H1 (cell line): ENCODE measurements at regions not wholly inside any gene's neighbourhood (a gene's known extent, or its start where the extent isn't known, plus 50 kb on each side); places are given as distances from the start of the nearest gene placed in this dataset.

Experiments
- CTCF ChIA-PET: fragments of 300-600 bp; sonication (Branson Sonifier 250); formaldehyde crosslinking; loops from one replicate; lab custom pipeline; 2021; ENCODE audit not compliant: partially characterized antibody; lab: Charles Lee
- POLR2A ChIA-PET: fragments of 300-600 bp; sonication (Branson Sonifier 250); formaldehyde crosslinking; loops from one replicate; lab custom pipeline; 2021; ENCODE audit warnings: inconsistent platforms; ENCODE audit not compliant: partially characterized antibody; lab: Charles Lee
- DNase-seq, 2 experiments: peaks; one replicate each; pipeline versions ENCODE4 v3.0.0 to v3.0.0-alpha.2; 2010 to 2022; ENCODE audit warnings: low spot score in 2 of 2, low read depth in 1 of 2, mixed read lengths in 1 of 2
- FAIRE-seq: peaks from 2 replicates; lab custom pipeline; 2011; peaks lifted over from hg19 to GRCh38; lab: Jason Lieb, UNC
- H2AFZ ChIP-seq: 2 replicates; pipeline ENCODE4 v1.8.1; 2012; ENCODE audit warnings: low read length, inconsistent platforms
- H2AK5ac ChIP-seq: 2 replicates; pipeline ENCODE4 v1.6.1; 2013; ENCODE audit warnings: low read depth, low read length
- H2BK120ac ChIP-seq: replicated peaks from 2 replicates; pipeline ENCODE3; 2013; ENCODE audit warnings: low read depth, low read length, inconsistent platforms
- H2BK12ac ChIP-seq: 2 replicates; pipeline ENCODE4 v1.6.1; 2013; ENCODE audit warnings: low read depth, low read length
- H2BK15ac ChIP-seq: 2 replicates; pipeline ENCODE4 v1.6.1; 2013; ENCODE audit warnings: low read length
- H2BK20ac ChIP-seq: 2 replicates; pipeline ENCODE4 v1.6.1; 2013; ENCODE audit warnings: low read length
- H2BK5ac ChIP-seq: 2 replicates; pipeline ENCODE4 v1.6.1; 2013; ENCODE audit warnings: low read depth, low read length
- H3K14ac ChIP-seq: 2 replicates; pipeline ENCODE4 v1.6.1; 2013; ENCODE audit warnings: inconsistent platforms; ENCODE audit not compliant: insufficient read length
- H3K18ac ChIP-seq: 2 replicates; pipeline ENCODE4 v1.6.1; 2013; ENCODE audit warnings: low read length; ENCODE audit errors: extremely low read depth
- H3K23ac ChIP-seq: 2 replicates; pipeline ENCODE4 v1.6.1; 2013; ENCODE audit warnings: inconsistent platforms; ENCODE audit not compliant: insufficient read length
- H3K23me2 ChIP-seq: 2 replicates; pipeline ENCODE4 v1.6.1; 2013; ENCODE audit warnings: low read depth, low read length
- H3K27ac ChIP-seq: 2 replicates; pipeline ENCODE4 v1.6.1; 2011; ENCODE audit warnings: low read depth, low read length, inconsistent platforms
- H3K27me3 ChIP-seq, 4 experiments: replicated peaks in 1 of 4; 1 replicate in 1 of 4; 2 replicates in 3 of 4; pipeline versions ENCODE4 v1.6.1 to v1.8.1; 2011 to 2013; ENCODE audit warnings: low read length in 3 of 4, mild to moderate bottlenecking in 3 of 4, inconsistent platforms in 2 of 4, mixed read lengths in 2 of 4, moderate library complexity in 1 of 4; ENCODE audit not compliant: control insufficient read depth in 3 of 4, insufficient read depth in 3 of 4; ENCODE audit errors: extremely low read depth in 1 of 4
- H3K36me3 ChIP-seq, 4 experiments: 2 replicates each; pipeline versions ENCODE4 v1.6.1 to v1.8.1; 2011 to 2013; ENCODE audit warnings: mild to moderate bottlenecking in 4 of 4, low read length in 3 of 4, moderate library complexity in 2 of 4, control low read depth in 1 of 4, inconsistent platforms in 1 of 4; ENCODE audit not compliant: insufficient read depth in 4 of 4, control insufficient read depth in 2 of 4
- H3K4ac ChIP-seq: replicated peaks from 2 replicates; pipeline ENCODE3; 2013; ENCODE audit warnings: low read length, low read depth, mixed read lengths, inconsistent platforms; ENCODE audit not compliant: insufficient read length
- H3K4me1 ChIP-seq, 4 experiments: replicated peaks in 1 of 4; 1 replicate in 1 of 4; 2 replicates in 3 of 4; pipeline versions ENCODE4 v1.6.1 to v1.8.1; 2011 to 2013; ENCODE audit warnings: low read length in 3 of 4, inconsistent platforms in 2 of 4, mixed read lengths in 1 of 4; ENCODE audit not compliant: insufficient read depth in 4 of 4, control insufficient read depth in 3 of 4
- H3K4me2 ChIP-seq, 2 experiments: 2 replicates each; pipeline versions ENCODE4 v1.6.1 to v1.8.1; 2011 to 2013; ENCODE audit warnings: low read depth in 2 of 2, low read length in 2 of 2, control low read depth in 1 of 2, inconsistent platforms in 1 of 2, mild to moderate bottlenecking in 1 of 2; ENCODE audit not compliant: insufficient read depth in 1 of 2
- H3K4me3 ChIP-seq, 4 experiments: fragments of 200-600, 300-600 bp in 1 of 4; sonication (generic), shearing (Covaris generic), sonication (Bioruptor Twin) in 1 of 4; 2 replicates each; pipeline versions ENCODE4 v1.5.1 to v1.8.1; 2011 to 2016; ENCODE audit warnings: low read length in 4 of 4, low read depth in 3 of 4, control low read depth in 2 of 4, inconsistent platforms in 2 of 4, mild to moderate bottlenecking in 2 of 4, mixed read lengths in 1 of 4, moderate library complexity in 1 of 4; ENCODE audit not compliant: insufficient read depth in 2 of 4; ENCODE audit errors: extremely low read depth in 1 of 4
- H3K56ac ChIP-seq: replicated peaks from 2 replicates; pipeline ENCODE3; 2013; ENCODE audit warnings: low read depth, mild to moderate bottlenecking, mixed read lengths, low read length, inconsistent platforms; ENCODE audit not compliant: insufficient read length
- H3K79me1 ChIP-seq: 2 replicates; pipeline ENCODE4 v1.6.1; 2013; ENCODE audit warnings: low read depth, low read length, control low read depth
- H3K79me2 ChIP-seq, 2 experiments: 2 replicates each; pipeline versions ENCODE4 v1.6.1 to v1.8.1; 2012 to 2013; ENCODE audit warnings: low read length in 2 of 2, mild to moderate bottlenecking in 2 of 2, inconsistent platforms in 1 of 2; ENCODE audit not compliant: insufficient read depth in 2 of 2, control insufficient read depth in 1 of 2
- H3K9ac ChIP-seq, 4 experiments: replicated peaks in 1 of 4; 1 replicate in 1 of 4; 2 replicates in 3 of 4; pipeline versions ENCODE4 v1.6.1 to v1.8.1; 2011 to 2013; ENCODE audit warnings: low read depth in 3 of 4, low read length in 3 of 4, control low read depth in 2 of 4, mild to moderate bottlenecking in 2 of 4, moderate library complexity in 2 of 4, inconsistent platforms in 1 of 4; ENCODE audit errors: extremely low read depth in 1 of 4
- H3K9me3 ChIP-seq, 2 experiments: 2 replicates each; pipeline versions ENCODE4 v1.6.1 to v1.8.1; 2012 to 2013; ENCODE audit warnings: mild to moderate bottlenecking in 2 of 2, moderate library complexity in 2 of 2, control low read depth in 1 of 2, inconsistent platforms in 1 of 2, low read depth in 1 of 2, low read length in 1 of 2, mixed read lengths in 1 of 2; ENCODE audit not compliant: insufficient read depth in 2 of 2
- H4K20me1 ChIP-seq, 2 experiments: replicated peaks in 1 of 2; 2 replicates each; pipeline versions ENCODE3 to v1.8.1; 2011 to 2013; ENCODE audit warnings: inconsistent platforms in 2 of 2, low read length in 2 of 2, mild to moderate bottlenecking in 1 of 2; ENCODE audit not compliant: insufficient read depth in 2 of 2, control insufficient read depth in 1 of 2
- H4K5ac ChIP-seq: 2 replicates; pipeline ENCODE4 v1.6.1; 2013; ENCODE audit warnings: low read length, low read depth, mixed read lengths, inconsistent platforms; ENCODE audit not compliant: insufficient read length
- H4K8ac ChIP-seq: 2 replicates; pipeline ENCODE4 v1.8.0; 2013; ENCODE audit warnings: mild to moderate bottlenecking, moderate library complexity, low read length, inconsistent platforms; ENCODE audit not compliant: insufficient read depth; ENCODE audit errors: extremely low read depth
- H4K91ac ChIP-seq: replicated peaks from 2 replicates; pipeline ENCODE3; 2013; ENCODE audit warnings: low read length, mixed read lengths, inconsistent platforms; ENCODE audit not compliant: insufficient read length
- CTBP2 ChIP-seq: IDR thresholded peaks from 2 replicates; pipeline ENCODE4 v1.7.0; 2011; ENCODE audit warnings: borderline replicate concordance, mild to moderate bottlenecking, moderate library complexity, mixed read lengths, low read length; ENCODE audit not compliant: insufficient read depth, insufficient read length
- GTF2F1 ChIP-seq: IDR thresholded peaks from 2 replicates; pipeline ENCODE4 v1.6.1; 2012; ENCODE audit warnings: low read depth, low read length, improper control_type of control experiment, borderline replicate concordance
- POU5F1 ChIP-seq: IDR thresholded peaks from 2 replicates; pipeline ENCODE4 v1.6.1; 2011; ENCODE audit warnings: low read depth, mild to moderate bottlenecking, low read length, moderate library complexity
- SRF ChIP-seq: IDR thresholded peaks from 2 replicates; pipeline ENCODE4 v1.6.1; 2011; ENCODE audit warnings: mild to moderate bottlenecking, low read depth, low read length, moderate library complexity
- TAF1 ChIP-seq: IDR thresholded peaks from 2 replicates; pipeline ENCODE4 v1.6.1; 2011; ENCODE audit warnings: mild to moderate bottlenecking, low read depth, low read length
- WGBS, 2 experiments: shearing (Covaris generic) in 1 of 2; methylation state at CpG; one replicate each; pipeline versions ENCODE4 v1.1.6 to v1.1.7; 2013 to 2015; ENCODE audit warnings: low lambda C conversion rate in 2 of 2, mixed read lengths in 2 of 2, inconsistent platforms in 1 of 2, low coverage in 1 of 2, missing lambda C conversion rate in 1 of 2; ENCODE audit not compliant: insufficient replicate concordance in 2 of 2, insufficient coverage in 1 of 2, insufficient read length in 1 of 2; ENCODE audit errors: extremely low coverage in 1 of 2, missing lambda C conversion rate in 1 of 2; 5-methylcytosine and 5-hydroxymethylcytosine counted together
- TF ChIP-seq, protein P1 (sequence below): IDR thresholded peaks from 2 replicates; pipeline ENCODE4 v1.6.1; 2012; ENCODE audit warnings: low read length, inconsistent platforms

DNA sequence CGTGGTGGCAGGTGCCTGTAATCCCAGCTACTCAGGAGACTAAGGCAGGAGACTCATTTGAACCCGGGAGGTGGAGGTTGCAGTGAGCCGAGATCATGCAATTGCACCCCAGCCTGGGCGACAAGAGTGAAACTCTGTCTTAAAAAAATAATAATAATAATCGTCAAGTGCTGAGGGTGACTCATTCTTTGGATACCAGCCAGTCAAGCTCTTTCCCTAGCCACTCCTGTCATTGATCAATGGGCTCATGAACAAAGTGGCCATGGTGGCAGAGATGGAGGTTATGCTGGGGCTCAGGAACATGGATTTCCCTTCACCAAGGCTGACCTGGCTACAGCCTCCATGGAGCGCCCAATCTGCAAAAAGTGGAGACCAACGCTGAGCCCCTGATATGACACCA, 94.5 kb upstream of the HAAO start:
- Histone ChIP-seq H3K23me2 (no peaks in the 10 kb centered on the region), H3K36me3 (no peaks in the 10 kb centered on the region), H3K4me3 (no peak overlapping the region), H2AFZ (no peak overlapping the region), H2BK120ac (no peak overlapping the region), H3K79me2 (no peaks in the 10 kb centered on the region), H4K20me1 (no peaks in the 10 kb centered on the region), H2BK5ac (no peak overlapping the region), H3K9ac (no peak overlapping the region), H3K9me3 (peaks cover 7 to 11% of the 10 kb centered on the region in 2 experiments), H3K23ac (no peak overlapping the region), H3K4ac (no peak overlapping the region), H2BK15ac (no peak overlapping the region), H3K27me3 (no peaks in the 10 kb centered on the region), H3K14ac (no peak overlapping the region), H3K79me1 (no peaks in the 10 kb centered on the region), H3K27ac (no peak overlapping the region), H4K91ac (no peak overlapping the region), H3K4me1 (no peaks in the 10 kb centered on the region), H2BK12ac (no peak overlapping the region), H2AK5ac (no peak overlapping the region), H4K8ac (no peak overlapping the region), H3K4me2 (no peak overlapping the region), H2BK20ac (no peak overlapping the region), H4K5ac (no peak overlapping the region), H3K56ac (no peak overlapping the region), H3K18ac (no peak overlapping the region)
- FAIRE-seq = no peak
- WGBS, 2 experiments = 92% methylated on average over 7 of the region's 7 CpGs; no CpG with 5 or more reads in 1 of the 2 experiments
- ChIA-PET CTCF (interaction anchor here (0.7 to 0.9 kb wide), 2 partner anchors 28 to 42 kb away, joined by 3 to 5 read pairs; no protein-coding TSS in a partner anchor), POLR2A (no interaction called here)
- DNase-seq = no peak
- TF ChIP-seq GTF2F1 (no peak), POU5F1 (no peak), CTBP2 (no peak), TAF1 (no peak), SRF (no peak)
- TF ChIP-seq, protein P1, sequence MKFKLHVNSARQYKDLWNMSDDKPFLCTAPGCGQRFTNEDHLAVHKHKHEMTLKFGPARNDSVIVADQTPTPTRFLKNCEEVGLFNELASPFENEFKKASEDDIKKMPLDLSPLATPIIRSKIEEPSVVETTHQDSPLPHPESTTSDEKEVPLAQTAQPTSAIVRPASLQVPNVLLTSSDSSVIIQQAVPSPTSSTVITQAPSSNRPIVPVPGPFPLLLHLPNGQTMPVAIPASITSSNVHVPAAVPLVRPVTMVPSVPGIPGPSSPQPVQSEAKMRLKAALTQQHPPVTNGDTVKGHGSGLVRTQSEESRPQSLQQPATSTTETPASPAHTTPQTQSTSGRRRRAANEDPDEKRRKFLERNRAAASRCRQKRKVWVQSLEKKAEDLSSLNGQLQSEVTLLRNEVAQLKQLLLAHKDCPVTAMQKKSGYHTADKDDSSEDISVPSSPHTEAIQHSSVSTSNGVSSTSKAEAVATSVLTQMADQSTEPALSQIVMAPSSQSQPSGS = no peak
